Stromal cell of bone marrow (primary cell): ENCODE measurements at regions not wholly inside any gene's neighbourhood (a gene's known extent, or its start where the extent isn't known, plus 50 kb on each side); places are given as distances from the start of the nearest gene placed in this dataset.

Experiments
- DNase-seq: peaks from one replicate; pipeline ENCODE4 v3.0.0-alpha.2; 2012; ENCODE audit warnings: low read depth

DNA sequence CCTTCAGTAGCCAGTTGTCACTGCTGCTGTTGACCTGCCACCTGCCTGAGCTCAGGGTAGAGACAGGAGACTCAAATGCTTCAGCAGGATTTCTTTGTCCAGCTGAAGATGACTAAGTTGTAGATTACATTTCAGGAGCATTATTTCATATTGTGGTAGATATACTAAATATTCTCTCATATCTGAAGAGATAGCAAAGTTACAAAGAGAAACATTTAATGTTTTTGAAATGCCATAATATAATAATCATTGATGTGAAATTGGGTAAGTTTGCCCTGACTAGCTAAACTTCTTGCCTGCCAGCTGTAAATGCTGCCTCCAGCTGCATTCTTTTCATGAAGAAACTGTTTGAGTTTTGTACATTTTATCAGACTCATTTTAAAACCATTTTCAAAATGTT is 247.6 kb upstream of the CNKSR2 start:
- no peak for DNase-seq

- no peak for DNase-seq
These were observed 242.9 kb upstream of the CNKSR2 start for GRCh38 chrX:21131346-21131745.

GRCh38 chrX:21131786-21132185 is 242.4 kb upstream of the CNKSR2 start:
- DNase-seq = no peak

DNA sequence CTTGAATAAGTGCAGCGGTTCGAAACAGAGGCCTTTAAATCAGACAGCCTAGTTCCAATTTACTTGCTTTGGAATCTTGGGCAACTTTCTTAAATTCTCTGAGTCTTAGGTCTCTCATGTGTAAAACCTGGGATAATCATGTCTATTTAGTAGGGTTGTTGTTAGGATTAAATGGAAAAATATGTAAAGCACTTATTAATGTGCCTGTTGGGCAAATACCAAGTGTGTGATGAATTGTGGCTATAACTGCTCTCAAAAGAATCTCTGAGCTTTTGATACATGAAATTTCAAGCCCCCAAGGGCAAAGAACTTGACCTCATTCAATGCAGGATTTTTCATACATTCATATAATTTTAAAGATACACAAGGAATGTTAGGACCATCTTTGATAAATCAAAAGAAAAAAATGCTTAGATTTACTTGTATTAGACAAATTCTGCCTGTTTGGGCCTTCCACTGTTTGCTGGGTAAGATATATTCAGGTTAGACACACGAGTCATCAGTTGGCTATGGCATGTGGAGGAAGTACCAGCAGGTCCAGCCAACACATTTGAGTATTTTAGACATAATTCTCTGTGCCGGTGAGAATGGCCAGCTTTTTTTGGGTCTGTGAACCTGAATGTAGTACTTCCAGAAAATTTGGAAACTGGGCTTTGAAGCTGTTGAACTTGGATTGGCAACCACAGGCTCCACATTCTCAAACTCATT is 241.4 kb upstream of the CNKSR2 start:
- no peak for DNase-seq

DNA sequence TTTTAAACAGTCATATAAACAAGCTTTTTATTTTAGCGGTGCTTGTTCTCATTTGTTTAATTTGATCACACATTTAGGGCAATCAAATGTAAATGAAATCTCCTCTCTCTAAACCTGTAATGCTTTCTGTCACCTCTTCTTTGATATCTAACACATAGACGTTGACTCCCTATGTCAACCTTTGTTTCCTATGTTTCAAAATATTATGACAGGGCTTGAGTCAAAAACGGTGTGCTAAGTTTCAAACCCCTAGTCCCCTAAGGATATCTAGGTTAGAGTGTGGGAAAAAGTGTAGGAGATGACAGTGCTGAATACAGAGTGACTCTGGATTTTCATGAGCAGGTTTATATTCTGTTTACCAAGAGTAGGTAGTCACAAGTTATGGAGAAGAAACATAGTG is 224.0 kb upstream of the CNKSR2 start:
- no peak for DNase-seq

DNA sequence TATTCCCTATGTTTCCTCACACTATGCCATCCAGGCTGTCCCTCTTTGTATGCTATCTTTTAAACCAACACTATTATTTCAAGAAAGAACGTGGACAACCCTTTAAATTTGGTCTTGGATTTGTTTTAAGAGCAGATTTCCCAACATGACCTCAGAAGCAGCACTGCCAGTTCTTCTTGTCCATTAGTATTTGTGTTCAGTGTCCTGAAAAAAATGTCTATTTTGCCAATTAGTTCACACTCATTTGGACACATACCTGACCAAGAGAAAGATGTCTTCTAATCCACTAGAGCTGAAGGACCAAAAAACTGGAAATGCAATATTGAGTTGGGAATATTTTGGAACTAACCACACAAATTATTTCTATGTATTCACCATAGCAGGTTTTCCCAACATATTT is 223.2 kb upstream of the CNKSR2 start:
- no peak for DNase-seq

DNA sequence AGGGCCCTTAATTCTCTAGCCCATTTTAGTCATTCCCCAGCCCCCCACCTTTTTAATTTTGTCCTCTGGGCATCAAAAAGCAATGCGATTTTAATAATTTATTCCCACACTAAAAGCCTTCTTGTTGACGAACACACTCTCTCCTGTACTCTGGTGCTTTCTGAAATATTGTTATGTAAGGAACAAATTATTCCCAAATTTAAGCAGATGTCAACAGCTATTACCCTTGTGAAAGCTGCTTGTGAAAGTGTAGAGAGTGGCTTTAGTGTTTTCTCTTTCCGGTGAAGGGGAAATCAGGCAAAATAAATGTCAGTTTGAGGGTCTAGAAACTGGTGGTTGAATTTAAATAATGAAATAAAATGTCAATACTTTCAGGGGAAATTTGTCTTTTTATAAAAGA is 221.2 kb upstream of the CNKSR2 start:
- DNase-seq = no peak

GRCh38 chrX:21153503-21153902 is 220.7 kb upstream of the CNKSR2 start:
- DNase-seq = peak; percentile 61

- no peak for DNase-seq
These were observed 218.3 kb upstream of the CNKSR2 start for GRCh38 chrX:21155916-21156315.

- DNase-seq = no peak
These were observed 217.6 kb upstream of the CNKSR2 start for GRCh38 chrX:21156632-21157031.

DNA sequence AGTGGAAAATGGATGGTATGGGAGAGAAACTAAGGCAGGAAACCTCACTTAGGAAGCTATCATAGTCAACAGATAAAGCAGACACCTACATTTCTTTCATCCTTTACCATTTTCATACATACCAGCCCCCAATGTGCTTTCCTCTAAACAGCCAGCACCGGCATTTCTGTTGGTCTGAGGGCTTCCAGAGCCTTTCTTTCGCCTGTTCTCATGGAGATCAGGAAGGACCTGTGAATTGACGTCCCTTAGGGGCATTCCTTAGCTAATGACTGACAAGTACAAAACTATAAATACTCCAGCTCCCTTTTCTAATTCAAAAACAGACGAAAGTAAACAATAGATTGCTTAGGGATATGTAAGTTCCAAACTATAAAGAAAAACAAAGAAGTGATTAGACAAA is 215.5 kb upstream of the CNKSR2 start:
- no peak for DNase-seq

DNA sequence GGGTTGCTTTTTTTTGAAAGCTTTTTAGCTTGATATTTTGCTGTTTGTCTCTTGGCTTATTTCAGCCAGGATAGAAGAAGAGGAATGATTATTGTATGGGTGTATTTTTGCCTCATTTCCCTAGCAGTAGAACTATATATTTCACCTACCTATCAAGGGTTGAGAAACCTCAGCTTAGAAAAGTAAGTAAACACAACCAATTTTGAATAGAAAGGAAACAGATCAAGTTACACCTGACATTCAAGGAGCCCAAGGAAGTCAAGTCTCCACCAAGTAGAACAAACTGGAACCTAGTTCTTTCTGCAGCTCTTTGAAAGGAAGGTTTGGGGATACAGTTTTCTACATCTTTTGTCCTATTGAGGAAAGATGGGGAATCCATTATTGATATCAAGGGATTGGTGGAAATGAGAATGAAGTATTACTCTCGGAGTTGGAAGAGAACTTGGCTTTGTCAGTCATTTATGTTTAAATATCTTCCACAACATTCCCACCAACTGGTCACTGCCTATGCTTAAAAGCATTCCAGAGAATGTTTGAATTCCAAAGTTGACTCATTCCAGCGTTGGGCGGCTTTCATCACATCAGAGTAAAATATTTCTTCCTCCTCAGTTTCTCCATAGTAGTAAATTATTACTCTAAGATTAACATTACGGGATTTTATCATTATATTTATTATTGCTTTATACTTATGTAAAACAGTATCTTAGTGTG is 207.8 kb upstream of the CNKSR2 start:
- DNase-seq = peak; percentile 13

- no peak for DNase-seq
These were observed 207.2 kb upstream of the CNKSR2 start for GRCh38 chrX:21167011-21167410.

DNA sequence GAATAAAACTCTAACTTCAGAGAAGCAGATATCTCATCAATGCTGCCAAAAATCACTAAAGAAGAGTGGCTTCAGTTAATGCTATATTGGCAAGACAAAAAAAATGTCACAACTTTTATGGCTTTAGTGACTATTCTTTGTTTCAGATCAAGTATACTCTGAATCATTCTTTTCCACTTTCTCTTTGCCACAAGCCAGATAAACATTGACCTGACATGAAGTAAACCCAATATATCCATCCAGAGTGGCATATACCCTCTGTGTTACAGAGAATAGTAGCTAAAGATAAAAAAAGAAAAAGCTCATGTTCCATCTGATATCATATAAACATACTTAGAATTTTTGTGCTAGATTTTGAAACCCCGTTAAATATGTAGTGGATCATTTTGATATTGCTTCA is 206.7 kb upstream of the CNKSR2 start:
- DNase-seq = no peak

DNA sequence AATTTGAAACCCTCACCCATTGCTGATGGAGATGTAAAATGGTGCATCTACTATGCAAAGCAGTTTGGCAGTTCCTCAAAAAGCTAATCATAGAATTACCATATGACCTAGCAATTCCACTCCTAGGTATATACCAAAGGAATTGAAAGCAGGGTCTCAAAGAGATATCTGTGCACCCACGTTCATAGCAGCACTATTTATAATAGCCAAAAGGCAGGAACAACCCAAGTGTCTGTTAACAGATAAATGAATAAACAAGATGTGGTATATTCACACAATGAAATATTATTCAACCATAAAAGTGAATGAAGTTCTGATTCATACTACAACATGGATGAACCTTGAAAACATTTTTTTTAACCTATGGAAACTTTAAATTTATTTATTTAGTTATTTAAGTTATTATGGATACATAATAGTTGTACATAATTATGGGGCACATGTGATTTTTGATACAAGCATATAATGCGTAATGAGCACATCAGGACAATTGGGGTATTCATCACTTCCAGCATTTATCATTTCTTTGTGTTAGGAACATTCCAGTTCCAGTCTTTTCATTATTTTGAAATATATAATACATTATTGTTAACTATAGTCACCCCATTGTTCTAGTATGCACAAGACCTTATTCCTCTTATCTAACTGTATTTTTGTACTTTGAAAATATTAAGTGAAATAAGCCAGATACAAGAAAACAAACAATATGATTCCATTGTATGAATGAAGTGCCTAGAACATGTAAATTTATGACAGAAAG is 205.6 kb upstream of the CNKSR2 start:
- DNase-seq = no peak

GRCh38 chrX:21171181-21171580 is 203.0 kb upstream of the CNKSR2 start:
- no peak for DNase-seq

DNA sequence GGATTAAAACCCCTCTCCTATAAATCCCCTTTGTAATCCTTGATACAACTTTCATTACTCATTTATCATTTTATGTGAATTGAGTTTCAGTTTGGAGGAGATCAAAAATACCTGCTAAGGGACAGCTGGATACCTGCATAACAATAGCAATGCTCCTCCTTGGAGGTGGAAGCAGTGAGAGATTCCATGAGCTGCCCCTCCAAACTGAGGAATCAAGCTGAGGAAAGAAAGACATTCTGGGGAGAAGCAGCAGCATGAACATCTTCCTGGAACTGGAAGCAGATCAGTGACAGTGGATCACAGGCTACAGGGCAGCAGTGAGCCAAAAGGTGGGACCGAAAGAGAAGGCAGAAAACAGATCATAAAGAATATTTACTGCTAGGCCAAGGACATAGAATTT is 199.8 kb upstream of the CNKSR2 start:
- no peak for DNase-seq

GRCh38 chrX:21176921-21177571 is 197.2 kb upstream of the CNKSR2 start:
- peak; percentile 32 for DNase-seq

DNA sequence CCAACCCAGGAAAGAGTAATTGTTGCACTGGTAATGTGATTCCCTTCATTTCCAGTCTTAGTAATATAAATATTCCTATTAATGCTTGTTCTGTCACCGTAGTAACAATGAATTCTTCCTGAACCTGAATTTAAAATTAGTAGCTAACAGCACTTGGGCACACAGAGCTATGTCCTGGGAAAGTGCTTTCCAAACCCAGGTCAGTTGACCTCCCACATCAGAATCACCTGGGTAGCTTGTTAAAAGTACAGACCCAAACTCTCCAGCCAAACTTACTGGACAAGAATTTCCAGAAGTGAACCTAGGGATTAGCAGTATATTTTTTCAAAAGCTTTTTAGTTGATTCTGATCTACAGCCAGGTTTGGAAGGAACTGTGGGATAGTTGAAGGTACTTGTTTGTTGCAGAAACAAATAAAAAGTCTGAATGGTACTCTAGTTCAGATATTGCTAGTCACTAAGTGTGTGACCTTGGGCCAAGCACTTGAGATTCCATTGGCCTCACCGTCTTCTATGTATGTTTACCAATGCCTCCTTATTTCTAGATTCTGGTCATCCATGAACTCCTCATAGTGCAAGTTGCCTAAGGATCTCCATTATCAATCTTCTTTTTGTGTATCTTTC is 192.9 kb upstream of the CNKSR2 start:
- no peak for DNase-seq

- no peak for DNase-seq
These were observed 181.0 kb upstream of the CNKSR2 start for GRCh38 chrX:21193196-21193595.

GRCh38 chrX:21194526-21194925 is 179.7 kb upstream of the CNKSR2 start:
- DNase-seq = no peak

DNA sequence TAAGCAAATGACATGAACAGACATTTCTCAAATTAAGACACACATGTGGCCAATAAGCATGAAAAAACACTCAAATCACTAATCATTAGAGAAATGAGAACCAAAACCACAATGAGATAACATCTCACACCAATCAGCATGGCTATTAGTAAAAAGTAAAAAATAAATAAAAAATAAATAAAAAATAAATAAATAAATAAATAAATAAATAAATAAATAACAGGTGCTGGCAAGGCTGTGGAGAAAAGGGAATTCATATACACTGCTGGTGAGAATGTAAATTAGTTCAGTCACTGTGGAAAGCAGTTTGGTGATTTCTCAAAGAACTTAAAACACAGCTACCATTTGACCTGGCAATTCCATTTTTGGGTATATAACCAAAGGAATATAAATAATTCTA is 167.1 kb upstream of the CNKSR2 start:
- no peak for DNase-seq
